ENCODE measurements at regions not wholly inside any gene's neighbourhood (a gene's known extent, or its start where the extent isn't known, plus 50 kb on each side); places are given as distances from the start of the nearest gene placed in this dataset.

DNA sequence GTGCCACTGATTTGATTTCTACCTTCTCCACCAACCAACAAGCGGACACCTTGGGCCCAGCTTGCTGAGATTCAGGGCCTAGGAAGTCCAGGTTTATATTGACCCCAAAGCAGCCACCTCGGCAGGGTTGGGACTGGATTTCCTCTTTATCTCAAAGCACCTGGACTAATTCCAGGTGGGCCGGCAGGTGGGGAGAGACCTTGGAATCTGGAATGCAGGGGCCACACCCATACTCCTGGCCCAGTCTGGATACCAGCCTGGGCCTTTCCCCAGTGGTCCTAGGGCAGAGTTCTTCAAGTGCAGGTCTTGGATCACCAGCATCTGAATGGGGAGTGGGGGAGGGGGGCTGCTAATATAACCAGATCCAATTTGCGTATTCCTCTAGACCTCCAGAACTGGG, 93.1 kb downstream of the PCDH1 start:
- H3K9ac ChIP-seq (ENCODE audit: low read length), result peak overlapping the region; percentile 73
- H3K27me3 ChIP-seq (ENCODE audit: insufficient read depth, low read depth, low read length), result no peaks in the 10 kb centered on the region
- no peaks in the 10 kb centered on the region for H4K20me1 ChIP-seq (ENCODE audit: insufficient read depth)
- TF ChIP-seq POLR2AphosphoS5 (IDR thresholded peaks at IDR 0.05) (no peak), EP300 (conservative IDR thresholded peaks at IDR 0.05; ENCODE audit: poor library complexity, severe bottlenecking) (no peak), EZH2 (IDR thresholded peaks at IDR 0.05; ENCODE audit: borderline replicate concordance, insufficient read depth, low read length, poor library complexity, severe bottlenecking) (no peak), RAD21 (conservative IDR thresholded peaks at IDR 0.05) (no peak), TAF1 (IDR thresholded peaks at IDR 0.05; ENCODE audit: low read depth) (no peak), SMC3 (conservative IDR thresholded peaks at IDR 0.05; ENCODE audit: poor library complexity) (no peak)
- H2AFZ ChIP-seq (ENCODE audit: low read depth, low read length), result no peak overlapping the region
- H3K4me2 ChIP-seq (ENCODE audit: low read length), result no peak overlapping the region
- H3K9me3 ChIP-seq (ENCODE audit: low read length), result no peaks in the 10 kb centered on the region
- H3K36me3 ChIP-seq (ENCODE audit: insufficient read depth, low read length), result no peaks in the 10 kb centered on the region
- H3K4me3 ChIP-seq (ENCODE audit: low read length), result no peak overlapping the region
- H3F3A ChIP-seq (ENCODE audit: insufficient read depth, low read length, poor library complexity, severe bottlenecking), result no peaks in the 10 kb centered on the region
- H3K79me2 ChIP-seq (replicated peaks; ENCODE audit: insufficient read depth, low read length), result no peaks in the 10 kb centered on the region
- H3K9me2 ChIP-seq (ENCODE audit: insufficient read depth, low read length), result no peaks in the 10 kb centered on the region
- peak overlapping the region; percentile 96 for H3K27ac ChIP-seq (ENCODE audit: low read length)

- Histone ChIP-seq H3K9ac (ENCODE audit: low read length) (peak overlapping the region; percentile 73), H2AFZ (ENCODE audit: low read depth, low read length) (no peak overlapping the region), H3K4me2 (ENCODE audit: low read length) (no peak overlapping the region), H3F3A (ENCODE audit: insufficient read depth, low read length, poor library complexity, severe bottlenecking) (no peaks in the 10 kb centered on the region), H3K79me2 (replicated peaks; ENCODE audit: insufficient read depth, low read length) (no peaks in the 10 kb centered on the region), H3K27ac (ENCODE audit: low read length) (peak overlapping the region; percentile 96), H3K9me3 (ENCODE audit: low read length) (no peaks in the 10 kb centered on the region), H3K9me2 (ENCODE audit: insufficient read depth, low read length) (no peaks in the 10 kb centered on the region), H3K36me3 (ENCODE audit: insufficient read depth, low read length) (no peaks in the 10 kb centered on the region), H4K20me1 (ENCODE audit: insufficient read depth) (no peaks in the 10 kb centered on the region), H3K27me3 (ENCODE audit: insufficient read depth, low read depth, low read length) (no peaks in the 10 kb centered on the region), H3K4me3 (ENCODE audit: low read length) (peak overlapping the region; percentile 49)
- no peak for TF ChIP-seq SMC3 (conservative IDR thresholded peaks at IDR 0.05; ENCODE audit: poor library complexity)
Observed at GRCh38 chr5:141784529-141784928, 93.7 kb downstream of the PCDH1 start.

DNA sequence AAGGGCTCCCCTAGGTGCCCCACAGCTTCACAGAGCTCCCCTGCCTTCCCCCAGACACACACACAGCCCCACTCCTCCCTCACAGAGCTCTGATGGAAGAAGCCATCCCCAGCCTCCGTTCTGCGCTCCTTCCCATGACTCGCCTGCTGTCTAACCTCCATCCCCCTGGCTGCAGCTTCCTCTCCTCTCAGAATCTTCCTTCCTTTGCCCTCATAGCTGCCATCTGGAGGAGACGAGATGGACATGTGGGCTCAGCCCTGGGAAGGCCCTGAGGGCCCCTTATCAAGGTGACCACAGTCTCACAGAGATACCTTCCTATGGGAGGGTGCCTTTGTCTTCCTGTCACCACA, 94.3 kb downstream of the PCDH1 start:
- no peaks in the 10 kb centered on the region for H3F3A ChIP-seq (ENCODE audit: insufficient read depth, low read length, poor library complexity, severe bottlenecking)
- TF ChIP-seq MXI1 (conservative IDR thresholded peaks at IDR 0.05; ENCODE audit: poor library complexity, severe bottlenecking) (no peak), CTCF (IDR thresholded peaks at IDR 0.05; ENCODE audit: poor library complexity, severe bottlenecking) (peak; percentile 44)
- H3K9ac ChIP-seq (ENCODE audit: low read length), result peak overlapping the region; percentile 73
- H3K27ac ChIP-seq (ENCODE audit: low read length), result peak overlapping the region; percentile 96
- no peaks in the 10 kb centered on the region for H3K27me3 ChIP-seq (ENCODE audit: insufficient read depth, low read depth, low read length)
- no peaks in the 10 kb centered on the region for H3K36me3 ChIP-seq (ENCODE audit: insufficient read depth, low read length)
- peak overlapping the region; percentile 17 for H2AFZ ChIP-seq (ENCODE audit: low read depth, low read length)
- peak overlapping the region; percentile 49 for H3K4me3 ChIP-seq (ENCODE audit: low read length)
- no peaks in the 10 kb centered on the region for H4K20me1 ChIP-seq (ENCODE audit: insufficient read depth)
- H3K9me2 ChIP-seq (ENCODE audit: insufficient read depth, low read length), result no peaks in the 10 kb centered on the region
- no peaks in the 10 kb centered on the region for H3K9me3 ChIP-seq (ENCODE audit: low read length)
- no peaks in the 10 kb centered on the region for H3K79me2 ChIP-seq (replicated peaks; ENCODE audit: insufficient read depth, low read length)
- peak overlapping the region; percentile 69 for H3K4me2 ChIP-seq (ENCODE audit: low read length)

All from neural cell (in vitro differentiated cells).